IMR-90 (cell line): ENCODE measurements at regions not wholly inside any gene's neighbourhood (a gene's known extent, or its start where the extent isn't known, plus 50 kb on each side); places are given as distances from the start of the nearest gene placed in this dataset.

Experiments used
- ATAC-seq: fragments of 200-7000 bp; cut with Tn5 transposase; 2 replicates; pipeline ENCODE4 v1.9.1; 2020; ENCODE audit warnings: low read depth, mild to moderate bottlenecking, moderate library complexity
- BruUV-seq: library from RNA; stranded (reverse); fragments of 400-500 nt; replicated peaks from 2 replicates; lab custom pipeline; 2021; lab: Mats Ljungman, UMichigan
- CTCF ChIA-PET: fragments of 300-600 bp; formaldehyde crosslinking; extraction: SDS; loops from one replicate; lab custom pipeline; 2021; ENCODE audit warnings: antibody characterized with exemption; lab: Yijun Ruan, JAX
- POLR2A ChIA-PET: fragments of 300-600 bp; sonication (Branson Sonifier 250); formaldehyde crosslinking; loops from one replicate; lab custom pipeline; 2022; ENCODE audit warnings: antibody characterized with exemption; ENCODE audit not compliant: unreplicated experiment; lab: Charles Lee
- DNase-seq: peaks from one replicate; pipeline ENCODE4 v3.0.0; 2013
- H2AFZ ChIP-seq: replicated peaks from 2 replicates; pipeline ENCODE3; 2013; ENCODE audit warnings: low read length, mild to moderate bottlenecking; ENCODE audit not compliant: poor library complexity
- H2AK5ac ChIP-seq: 2 replicates; pipeline ENCODE4 v1.6.1; 2013; ENCODE audit warnings: low read depth, low read length, inconsistent platforms
- H2AK9ac ChIP-seq: replicated peaks from 2 replicates; pipeline ENCODE3; 2013; ENCODE audit warnings: mild to moderate bottlenecking, low read depth, low read length, moderate library complexity; ENCODE audit not compliant: poor library complexity
- H2BK120ac ChIP-seq: 2 replicates; pipeline ENCODE4 v1.6.1; 2013; ENCODE audit warnings: low read depth, low read length, inconsistent platforms
- H2BK15ac ChIP-seq: 3 replicates; pipeline ENCODE4 v1.6.1; 2013; ENCODE audit warnings: low read depth, low read length, inconsistent platforms
- H2BK20ac ChIP-seq: 2 replicates; pipeline ENCODE4 v1.6.1; 2013; ENCODE audit warnings: low read depth, mild to moderate bottlenecking, inconsistent platforms, low read length, moderate library complexity
- H2BK5ac ChIP-seq: 2 replicates; pipeline ENCODE4 v1.6.1; 2013; ENCODE audit warnings: mild to moderate bottlenecking, low read depth, low read length, inconsistent platforms; ENCODE audit not compliant: poor library complexity, severe bottlenecking
- H3K14ac ChIP-seq: replicated peaks from 2 replicates; pipeline ENCODE4 v1.6.1; 2013; ENCODE audit warnings: low read depth, low read length, inconsistent platforms
- H3K18ac ChIP-seq: 2 replicates; pipeline ENCODE4 v1.6.1; 2013; ENCODE audit warnings: low read depth, low read length, control low read depth
- H3K23ac ChIP-seq: 2 replicates; pipeline ENCODE4 v1.6.1; 2013; ENCODE audit warnings: low read depth, low read length, inconsistent platforms
- H3K27ac ChIP-seq: 2 replicates; pipeline ENCODE4 v1.5.1; 2013; ENCODE audit warnings: mild to moderate bottlenecking, control low read depth, low read length; ENCODE audit not compliant: insufficient read depth
- H3K27me3 ChIP-seq: 2 replicates; pipeline ENCODE4 v1.6.1; 2013; ENCODE audit warnings: low read length; ENCODE audit not compliant: control insufficient read depth, insufficient read depth
- H3K36me3 ChIP-seq: 2 replicates; pipeline ENCODE4 v1.6.1; 2013; ENCODE audit warnings: low read length, mixed read lengths; ENCODE audit not compliant: control insufficient read depth, insufficient read depth
- H3K4ac ChIP-seq: 2 replicates; pipeline ENCODE4 v1.6.1; 2013; ENCODE audit warnings: low read depth, low read length, inconsistent platforms
- H3K4me1 ChIP-seq: 2 replicates; pipeline ENCODE4 v1.6.1; 2013; ENCODE audit warnings: low read length, mixed read lengths; ENCODE audit not compliant: control insufficient read depth, insufficient read depth
- H3K4me2 ChIP-seq: 2 replicates; pipeline ENCODE4 v1.6.1; 2013; ENCODE audit warnings: low read depth, mild to moderate bottlenecking, control low read depth, low read length, moderate library complexity
- H3K4me3 ChIP-seq: 2 replicates; pipeline ENCODE4 v1.5.1; 2013; ENCODE audit warnings: low read depth, mild to moderate bottlenecking, control low read depth, low read length, moderate library complexity; ENCODE audit not compliant: insufficient read depth
- H3K56ac ChIP-seq: 2 replicates; pipeline ENCODE4 v1.6.1; 2013; ENCODE audit warnings: low read length, inconsistent platforms; ENCODE audit not compliant: insufficient read depth; ENCODE audit errors: extremely low read depth
- H3K79me1 ChIP-seq, 2 experiments: 2 replicates each; pipeline ENCODE4 v1.6.1; 2013; ENCODE audit warnings: low read length in 2 of 2, inconsistent platforms in 1 of 2, low read depth in 1 of 2
- H3K9ac ChIP-seq: 2 replicates; pipeline ENCODE4 v1.6.1; 2013; ENCODE audit warnings: low read depth, low read length, control low read depth
- H3K9me1 ChIP-seq: 2 replicates; pipeline ENCODE4 v1.6.1; 2013; ENCODE audit warnings: low read length, inconsistent platforms; ENCODE audit not compliant: insufficient read depth
- H3K9me3 ChIP-seq: 2 replicates; pipeline ENCODE4 v1.6.1; 2013; ENCODE audit warnings: low read length; ENCODE audit not compliant: control insufficient read depth, insufficient read depth
- H4K20me1 ChIP-seq: 2 replicates; pipeline ENCODE4 v1.6.1; 2013; ENCODE audit warnings: low read length, inconsistent platforms; ENCODE audit not compliant: insufficient read depth
- H4K5ac ChIP-seq: 2 replicates; pipeline ENCODE4 v1.6.1; 2013; ENCODE audit warnings: mild to moderate bottlenecking, low read depth, low read length, control low read depth
- H4K8ac ChIP-seq, 2 experiments: 2 replicates each; pipeline ENCODE4 v1.6.1; 2013; ENCODE audit warnings: low read depth in 2 of 2, low read length in 2 of 2, control low read depth in 1 of 2, inconsistent platforms in 1 of 2
- H4K91ac ChIP-seq: 2 replicates; pipeline ENCODE4 v1.6.1; 2013; ENCODE audit warnings: low read depth, low read length, inconsistent platforms; ENCODE audit not compliant: insufficient read depth
- BHLHE40 ChIP-seq: fragments of 150-350 bp; IDR thresholded peaks from 2 replicates; pipeline ENCODE4 v1.6.1; 2016; ENCODE audit warnings: mild to moderate bottlenecking, low read depth, low read length
- CEBPB ChIP-seq: IDR thresholded peaks from 2 replicates; pipeline ENCODE4 v1.6.1; 2012; ENCODE audit warnings: low read depth, low read length, improper control_type of control experiment
- ELK1 ChIP-seq: fragments of 150-350 bp; IDR thresholded peaks from 2 replicates; pipeline ENCODE4 v1.6.1; 2016; ENCODE audit warnings: low read depth, mild to moderate bottlenecking, low read length, moderate library complexity, borderline replicate concordance
- FOS ChIP-seq: fragments of 150-350 bp; IDR thresholded peaks from 2 replicates; pipeline ENCODE4 v1.6.1; 2016; ENCODE audit warnings: low read depth, low read length
- MAFK ChIP-seq: IDR thresholded peaks from 2 replicates; pipeline ENCODE4 v1.6.1; 2012; ENCODE audit warnings: low read depth, low read length, improper control_type of control experiment
- MXI1 ChIP-seq: IDR thresholded peaks from 2 replicates; pipeline ENCODE4 v1.6.1; 2012; ENCODE audit warnings: low read depth, mild to moderate bottlenecking, low read length, moderate library complexity, borderline replicate concordance
- NFE2L2 ChIP-seq: fragments of 150-350 bp; IDR thresholded peaks from 2 replicates; pipeline ENCODE4 v1.6.1; 2016; ENCODE audit warnings: low read depth, mild to moderate bottlenecking, low read length
- RAD21 ChIP-seq: IDR thresholded peaks from 2 replicates; pipeline ENCODE4 v1.6.1; 2012; ENCODE audit warnings: low read length, improper control_type of control experiment
- WGBS, 2 experiments: methylation state at CpG; one replicate each; pipeline versions ENCODE4 v1.1.5 to v1.1.7; 2013; ENCODE audit warnings: missing lambda C conversion rate in 2 of 2; ENCODE audit not compliant: insufficient read length in 1 of 2; ENCODE audit errors: extremely low coverage in 2 of 2; 5-methylcytosine and 5-hydroxymethylcytosine counted together
- dilution Hi-C: fragments of 300-500 bp; cut with HindIII; formaldehyde crosslinking; loops from one replicate; pipeline ENCODE4 v1.14.3; 2018; ENCODE audit warnings: low sequenced_read_pairs; ENCODE audit not compliant: unreplicated experiment
- in situ Hi-C: fragments of 300-500 bp; cut with MboI; formaldehyde crosslinking; loops from 3 replicates; pipeline ENCODE4 v1.14.3; 2019; ENCODE audit warnings: low sequenced_read_pairs, inconsistent platforms, mixed read lengths
- intact Hi-C: fragments of 100-400 bp; cut with micrococcal nuclease; formaldehyde crosslinking; loops from 2 replicates; pipeline ENCODE4 v1.10.0; 2022
- TF ChIP-seq, protein P1 (sequence below): fragments of 150-350 bp; IDR thresholded peaks from 2 replicates; pipeline ENCODE4 v1.6.1; 2017; ENCODE audit warnings: mild to moderate bottlenecking, antibody characterized with exemption, low read length, low read depth

- CTCF ChIA-PET = no interaction called here
- Histone ChIP-seq H4K5ac (no peak overlapping the region), H3K79me1 (no peaks in the 10 kb centered on the region)
These were observed 1301.4 kb upstream of the PIK3C3 start for GRCh38 chr18:40653682-40654081.

More at GRCh38 chr18:40653682-40654081, 1301.4 kb upstream of the PIK3C3 start:
- H3K9ac ChIP-seq = no peak overlapping the region
- ATAC-seq = no peak
- no TSS peak for BruUV-seq
- H3K23ac ChIP-seq = no peak overlapping the region
- no peak overlapping the region for H3K56ac ChIP-seq
- H2AFZ ChIP-seq = no peak overlapping the region
- no peaks in the 10 kb centered on the region for H4K20me1 ChIP-seq
- H4K8ac ChIP-seq = no peak overlapping the region
- dilution Hi-C loops = no loop called here
- in situ Hi-C loops = no loop called here
- H3K36me3 ChIP-seq = no peaks in the 10 kb centered on the region
- no peak overlapping the region for H3K4ac ChIP-seq
- no peak overlapping the region for H2AK5ac ChIP-seq
- no peak overlapping the region for H2AK9ac ChIP-seq
- H3K4me3 ChIP-seq = no peak overlapping the region
- no peaks in the 10 kb centered on the region for H3K27me3 ChIP-seq
- H3K14ac ChIP-seq = no peak overlapping the region; the same call in 1 of the 2 replicates
- H3K27ac ChIP-seq = no peak overlapping the region
- H3K18ac ChIP-seq = no peak overlapping the region
- H3K4me1 ChIP-seq = no peaks in the 10 kb centered on the region
- H4K91ac ChIP-seq = no peak overlapping the region
- no peak overlapping the region for H2BK5ac ChIP-seq
- no peak for DNase-seq
- no peak overlapping the region for H2BK15ac ChIP-seq
- no peak overlapping the region for H3K4me2 ChIP-seq
- H3K9me3 ChIP-seq = no peaks in the 10 kb centered on the region
- H3K9me1 ChIP-seq = no peaks in the 10 kb centered on the region
- no peak overlapping the region for H2BK120ac ChIP-seq
- no peak overlapping the region for H2BK20ac ChIP-seq
- intact Hi-C loops = no loop called here
- no CpG with 5 or more reads among the region's 1 CpG for WGBS, 2 experiments
- TF ChIP-seq, protein P1, sequence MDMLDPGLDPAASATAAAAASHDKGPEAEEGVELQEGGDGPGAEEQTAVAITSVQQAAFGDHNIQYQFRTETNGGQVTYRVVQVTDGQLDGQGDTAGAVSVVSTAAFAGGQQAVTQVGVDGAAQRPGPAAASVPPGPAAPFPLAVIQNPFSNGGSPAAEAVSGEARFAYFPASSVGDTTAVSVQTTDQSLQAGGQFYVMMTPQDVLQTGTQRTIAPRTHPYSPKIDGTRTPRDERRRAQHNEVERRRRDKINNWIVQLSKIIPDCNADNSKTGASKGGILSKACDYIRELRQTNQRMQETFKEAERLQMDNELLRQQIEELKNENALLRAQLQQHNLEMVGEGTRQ = no peak
- TF ChIP-seq FOS (no peak), MXI1 (no peak), RAD21 (no peak), CEBPB (no peak), ELK1 (no peak), NFE2L2 (no peak), BHLHE40 (no peak), MAFK (no peak)
- POLR2A ChIA-PET = no interaction called here
